ENCODE measurements at regions not wholly inside any gene's neighbourhood (a gene's known extent, or its start where the extent isn't known, plus 50 kb on each side); places are given as distances from the start of the nearest gene placed in this dataset.

GRCh38 chr18:55093808-55094207, 134.5 kb upstream of the CCDC68 start:
- Histone ChIP-seq H3K79me2 (ENCODE audit: insufficient read depth, low read depth) (no peaks in the 10 kb centered on the region), H3K9ac (no peak overlapping the region), H4K20me1 (ENCODE audit: insufficient read depth) (no peaks in the 10 kb centered on the region), H3K4me3 (IDR thresholded peaks at IDR 0.05; ENCODE audit: insufficient read depth, low read depth, low read length) (no peak overlapping the region), H3K27ac (no peak overlapping the region), H3K27me3 (ENCODE audit: insufficient read depth, low read depth) (no peaks in the 10 kb centered on the region), H3K4me2 (no peak overlapping the region), H3K36me3 (ENCODE audit: insufficient read depth) (no peaks in the 10 kb centered on the region), H3K4me1 (ENCODE audit: low read depth, poor library complexity, severe bottlenecking) (peaks cover 6% of the 10 kb centered on the region), H2AFZ (ENCODE audit: low read depth) (no peak overlapping the region)
- no peak for TF ChIP-seq CTCF (conservative IDR thresholded peaks at IDR 0.05; ENCODE audit: low read depth, low read length)

DNA sequence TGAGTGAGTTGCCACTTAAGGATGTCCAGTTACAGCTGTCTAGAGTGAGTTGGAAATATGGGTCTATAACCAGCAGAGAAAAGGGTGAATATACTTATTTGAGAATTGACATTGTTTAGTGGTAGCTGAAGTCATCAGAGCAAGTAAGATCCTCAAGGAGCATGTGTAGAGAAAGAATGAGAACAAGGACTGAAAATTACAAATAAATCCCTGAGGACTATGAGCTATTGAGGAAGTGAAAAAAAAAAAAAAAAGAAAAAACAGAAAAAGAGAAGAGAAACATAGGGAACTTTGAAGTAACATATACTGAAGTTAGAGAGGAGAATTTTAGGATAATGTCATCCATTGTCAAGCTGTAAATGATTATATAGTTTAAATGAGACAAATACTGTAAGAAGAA, 134.0 kb upstream of the CCDC68 start:
- Histone ChIP-seq H3K9ac (no peak overlapping the region), H2AFZ (ENCODE audit: low read depth) (no peak overlapping the region), H3K27me3 (ENCODE audit: insufficient read depth, low read depth) (no peaks in the 10 kb centered on the region), H3K4me1 (ENCODE audit: low read depth, poor library complexity, severe bottlenecking) (peaks cover 6% of the 10 kb centered on the region), H3K4me2 (no peak overlapping the region), H3K36me3 (ENCODE audit: insufficient read depth) (no peaks in the 10 kb centered on the region), H4K20me1 (ENCODE audit: insufficient read depth) (no peaks in the 10 kb centered on the region), H3K27ac (no peak overlapping the region), H3K4me3 (IDR thresholded peaks at IDR 0.05; ENCODE audit: insufficient read depth, low read depth, low read length) (no peak overlapping the region), H3K79me2 (ENCODE audit: insufficient read depth, low read depth) (no peaks in the 10 kb centered on the region)
- no peak for TF ChIP-seq CTCF (conservative IDR thresholded peaks at IDR 0.05; ENCODE audit: low read depth, low read length)

DNA sequence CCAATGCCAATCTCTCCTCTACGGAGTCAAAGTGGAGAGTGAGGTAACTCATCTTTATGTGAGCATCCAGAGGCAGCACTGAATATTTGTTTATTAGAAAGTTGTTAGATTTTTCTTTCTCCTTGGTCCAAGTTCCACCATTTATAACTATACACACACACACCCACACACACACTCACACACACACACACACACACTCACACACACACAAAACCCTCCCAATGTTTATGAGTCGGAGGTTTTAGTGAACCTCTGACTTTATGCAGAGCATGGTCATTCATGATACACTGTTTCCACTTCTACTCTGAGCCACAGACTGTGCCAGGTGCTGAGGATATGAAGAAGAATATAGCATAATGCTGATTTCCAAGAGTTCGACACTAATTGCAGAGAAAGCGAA, 132.9 kb upstream of the CCDC68 start:
- H3K4me3 ChIP-seq (IDR thresholded peaks at IDR 0.05; ENCODE audit: insufficient read depth, low read depth, low read length) = no peak overlapping the region
- no peak overlapping the region for H3K4me2 ChIP-seq
- no peaks in the 10 kb centered on the region for H4K20me1 ChIP-seq (ENCODE audit: insufficient read depth)
- H3K9ac ChIP-seq = no peak overlapping the region
- no peak overlapping the region for H2AFZ ChIP-seq (ENCODE audit: low read depth)
- H3K4me1 ChIP-seq (ENCODE audit: low read depth, poor library complexity, severe bottlenecking) = peaks cover 6% of the 10 kb centered on the region
- no peaks in the 10 kb centered on the region for H3K36me3 ChIP-seq (ENCODE audit: insufficient read depth)
- no peak overlapping the region for H3K27ac ChIP-seq
- no peak for TF ChIP-seq CTCF (conservative IDR thresholded peaks at IDR 0.05; ENCODE audit: low read depth, low read length)
- H3K79me2 ChIP-seq (ENCODE audit: insufficient read depth, low read depth) = no peaks in the 10 kb centered on the region
- no peaks in the 10 kb centered on the region for H3K27me3 ChIP-seq (ENCODE audit: insufficient read depth, low read depth)

- no peak overlapping the region for H3K4me3 ChIP-seq (IDR thresholded peaks at IDR 0.05; ENCODE audit: insufficient read depth, low read depth, low read length)
- no peak overlapping the region for H3K4me2 ChIP-seq
- H2AFZ ChIP-seq (ENCODE audit: low read depth) = no peak overlapping the region
- H3K27me3 ChIP-seq (ENCODE audit: insufficient read depth, low read depth) = no peaks in the 10 kb centered on the region
- no peaks in the 10 kb centered on the region for H3K36me3 ChIP-seq (ENCODE audit: insufficient read depth)
- H3K27ac ChIP-seq = no peak overlapping the region
- no peaks in the 10 kb centered on the region for H3K79me2 ChIP-seq (ENCODE audit: insufficient read depth, low read depth)
- no peaks in the 10 kb centered on the region for H4K20me1 ChIP-seq (ENCODE audit: insufficient read depth)
- H3K9ac ChIP-seq = no peak overlapping the region
- no peak for TF ChIP-seq CTCF (conservative IDR thresholded peaks at IDR 0.05; ENCODE audit: low read depth, low read length)
- no peaks in the 10 kb centered on the region for H3K4me1 ChIP-seq (ENCODE audit: low read depth, poor library complexity, severe bottlenecking)
Observed at GRCh38 chr18:55090564-55091188, 131.4 kb upstream of the CCDC68 start.
